Inferior parietal cortex (tissue), 1 donor: ENCODE measurements at regions not wholly inside any gene's neighbourhood (a gene's known extent, or its start where the extent isn't known, plus 50 kb on each side); places are given as distances from the start of the nearest gene placed in this dataset.
"Not testable (repeated sequence)": the region's sequence is repeated elsewhere in the genome, so short reads cannot be mapped to it uniquely, and the experiment has no call there.

Experiments used
- DNase-seq: peaks from one replicate; pipeline ENCODE4 v3.0.0-alpha.2; 2016; ENCODE audit errors: extremely low spot score

DNA sequence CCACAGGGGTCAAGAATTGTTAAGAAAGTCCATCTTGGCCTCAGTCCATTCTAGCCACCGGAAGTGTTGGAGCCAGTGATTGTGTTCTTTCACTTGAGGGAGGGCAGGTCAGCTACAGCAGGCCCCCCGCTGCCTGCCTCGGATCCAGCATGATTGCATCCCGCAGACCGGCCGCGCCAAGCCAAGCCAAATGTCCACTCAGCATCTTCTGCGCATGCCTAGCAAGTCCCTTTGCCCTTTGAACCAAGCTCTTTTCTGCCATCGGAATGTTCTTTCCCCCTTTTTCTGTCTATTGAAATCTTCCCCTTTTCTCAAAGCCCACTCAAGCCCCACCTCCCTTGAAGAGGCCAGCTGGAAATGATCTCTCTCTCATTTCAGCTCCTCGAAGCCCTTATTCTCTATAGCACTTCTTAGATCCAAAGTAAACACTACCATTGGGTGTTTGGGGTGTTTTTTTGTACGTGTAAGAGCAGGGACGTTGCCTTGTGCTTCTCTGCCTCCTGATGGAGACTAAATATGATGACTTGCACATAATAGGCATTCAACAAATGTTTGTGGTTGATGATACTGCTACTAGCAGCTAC is 147.8 kb upstream of the BCOR start:
- DNase-seq: no peak

GRCh38 chrX:40244980-40245379 is 147.2 kb upstream of the BCOR start:
- no peak for DNase-seq

DNA sequence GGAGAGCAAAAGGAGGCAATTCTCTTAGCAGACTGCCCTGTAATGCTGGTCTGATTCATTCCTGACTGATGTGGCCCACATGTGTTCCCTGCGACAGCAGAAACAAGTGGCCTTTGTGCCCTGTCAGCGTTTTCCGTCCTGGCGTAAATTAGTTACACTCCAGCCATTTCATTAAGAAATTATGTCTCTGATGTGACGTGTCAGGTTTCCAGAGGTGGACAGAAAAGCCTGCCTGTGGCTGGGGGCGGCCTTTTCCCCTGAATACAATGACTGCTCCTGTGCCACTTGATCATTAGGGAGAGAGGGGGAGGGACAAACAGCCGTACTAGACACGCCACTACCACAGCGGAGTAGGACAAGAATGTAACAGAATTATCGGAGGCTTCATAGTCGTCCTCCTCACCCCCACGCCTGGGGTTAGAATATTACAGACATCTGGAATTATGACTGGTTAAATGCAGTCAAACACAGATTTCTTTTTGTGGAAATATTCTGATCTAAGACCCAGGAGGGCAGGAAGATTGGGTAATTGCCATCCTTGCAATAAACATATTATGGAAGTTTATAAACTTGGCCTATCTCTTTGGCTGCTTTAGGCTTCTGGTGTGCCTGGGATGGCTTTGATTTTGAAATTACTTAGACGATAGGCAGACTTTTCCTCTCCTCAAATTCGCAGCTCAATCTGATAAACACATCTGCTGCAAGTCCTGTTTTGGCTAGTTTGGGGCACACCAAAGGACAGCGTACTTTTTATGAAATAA is 146.2 kb upstream of the BCOR start:
- DNase-seq: no peak

DNA sequence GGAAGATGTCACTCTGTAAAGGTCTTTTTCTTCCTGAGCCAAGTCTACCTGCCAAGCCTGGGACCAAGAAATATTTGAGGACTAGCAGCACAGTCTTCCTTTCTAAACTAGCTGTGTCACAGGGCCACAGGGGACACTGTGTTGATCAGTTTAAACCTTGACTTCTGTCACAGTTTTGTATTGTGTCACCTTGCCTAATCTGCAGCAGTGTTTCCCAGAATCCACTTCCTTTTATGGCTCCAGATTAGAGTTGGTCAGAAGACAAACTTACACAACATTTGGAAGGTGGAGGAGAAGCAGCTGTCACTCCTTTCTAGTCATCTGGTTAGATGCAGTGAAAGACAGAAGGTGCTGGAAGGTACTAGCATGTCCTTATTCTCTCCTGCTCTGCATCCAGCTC is 143.1 kb upstream of the BCOR start:
- DNase-seq: no peak

DNA sequence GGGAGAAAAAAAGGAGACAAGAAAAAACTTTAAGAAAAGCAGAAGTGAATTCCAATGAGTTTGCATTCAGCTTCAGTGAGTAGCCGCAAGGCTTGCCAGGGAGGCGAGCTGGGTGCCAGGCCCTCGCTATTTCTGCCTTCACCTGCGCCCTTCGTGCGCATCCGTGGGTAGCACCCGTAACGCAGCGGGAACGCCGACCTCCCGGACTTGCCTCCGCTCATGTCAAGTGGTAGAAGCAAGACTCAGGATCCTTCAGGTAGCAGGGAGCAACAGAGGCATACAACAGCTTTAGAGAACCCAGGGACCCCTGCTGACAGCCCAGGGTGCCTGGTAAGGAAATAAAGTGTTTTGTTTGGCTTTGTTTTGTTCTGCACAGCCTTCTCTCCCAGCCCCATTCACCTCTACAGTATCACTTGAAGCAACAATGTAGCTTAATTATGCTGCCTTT is 140.0 kb upstream of the BCOR start:
- no peak for DNase-seq

GRCh38 chrX:40230646-40231045 is 132.9 kb upstream of the BCOR start:
- no peak for DNase-seq

GRCh38 chrX:40227125-40227524 is 129.4 kb upstream of the BCOR start:
- DNase-seq: no peak

- DNase-seq: no peak
These were observed 126.9 kb upstream of the BCOR start for GRCh38 chrX:40224658-40225057.

DNA sequence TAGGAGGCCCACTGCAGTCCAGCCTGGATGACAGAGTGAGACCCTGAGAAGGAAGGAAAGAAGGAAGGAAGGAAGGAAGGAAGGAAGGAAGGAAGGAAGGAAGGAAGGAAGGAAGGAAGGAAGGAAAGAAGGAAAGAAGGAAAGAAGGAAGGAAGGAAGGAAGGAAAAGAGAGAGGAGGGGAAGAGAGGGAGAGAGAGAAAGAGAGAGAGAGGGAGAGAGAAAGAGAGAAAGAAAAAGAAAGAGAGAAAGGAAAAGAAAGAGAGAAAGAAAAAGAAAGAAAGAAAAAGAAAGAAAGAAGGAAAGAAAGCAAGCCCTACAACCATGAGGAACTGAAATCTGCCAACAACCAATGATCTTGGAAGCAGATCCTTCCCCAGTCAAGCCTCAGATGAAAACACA is 124.9 kb upstream of the BCOR start:
- not testable (repeated sequence) for DNase-seq

GRCh38 chrX:40213092-40213491 is 115.3 kb upstream of the BCOR start:
- no peak for DNase-seq

- no peak for DNase-seq
These were observed 112.3 kb upstream of the BCOR start for GRCh38 chrX:40209951-40210617.

DNA sequence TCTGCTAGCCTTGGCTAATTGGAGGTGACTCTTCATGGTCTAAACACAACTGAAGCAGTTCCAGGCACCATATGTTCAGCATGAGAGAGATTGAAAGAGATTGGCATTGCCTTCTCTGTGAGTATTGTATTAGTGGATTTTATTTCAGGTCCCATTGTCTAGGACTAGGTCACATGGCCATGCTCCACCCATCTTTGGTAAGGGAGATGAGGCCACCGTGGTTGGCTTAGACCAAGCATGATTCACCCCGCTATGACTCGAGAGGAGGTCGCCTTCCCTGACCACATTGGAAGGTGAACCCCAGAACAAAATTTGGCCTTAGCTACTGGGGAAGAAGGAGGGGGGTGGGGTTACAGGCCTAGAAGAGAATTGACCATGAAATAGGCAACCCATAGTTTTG is 109.9 kb upstream of the BCOR start:
- no peak for DNase-seq

DNA sequence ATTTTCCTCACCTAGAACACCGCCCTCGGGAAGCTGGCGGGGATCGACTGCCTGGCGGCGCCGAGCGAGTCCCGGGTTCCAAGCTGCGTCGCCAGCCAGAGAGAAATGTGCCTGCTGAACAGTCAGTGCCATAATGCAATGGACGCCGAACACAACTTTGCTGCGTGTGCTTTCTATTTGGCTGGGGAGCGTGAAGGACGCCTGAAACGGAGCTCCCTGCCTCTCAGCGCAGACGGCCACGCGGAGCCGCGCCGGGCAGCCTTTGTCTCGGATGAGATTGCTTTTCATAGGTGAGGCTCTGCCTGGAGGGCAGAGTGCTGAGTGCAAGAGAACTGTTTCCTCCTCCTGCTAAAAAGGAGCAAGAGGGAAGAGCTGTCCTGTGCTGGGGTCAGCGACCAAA is 107.7 kb upstream of the BCOR start:
- no peak for DNase-seq

DNA sequence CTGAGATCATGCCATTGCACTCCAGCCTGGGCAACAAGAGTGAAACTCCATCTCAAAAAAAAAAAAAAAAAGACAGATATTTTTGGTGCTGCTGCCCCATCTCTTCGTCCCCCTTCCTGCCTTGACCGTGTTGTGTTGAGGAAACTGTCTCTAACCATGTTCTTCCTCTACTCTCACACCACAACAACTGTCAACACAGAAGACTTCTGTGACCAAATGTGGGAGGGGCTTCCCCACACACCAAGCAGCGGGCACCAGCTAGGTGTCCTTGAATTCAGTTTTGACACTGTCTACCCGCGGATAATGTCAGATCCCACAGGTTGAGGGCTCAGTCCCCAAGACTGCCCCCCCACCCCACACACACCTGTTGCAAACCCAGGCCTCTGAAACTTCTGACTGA is 104.7 kb upstream of the BCOR start:
- DNase-seq: no peak

DNA sequence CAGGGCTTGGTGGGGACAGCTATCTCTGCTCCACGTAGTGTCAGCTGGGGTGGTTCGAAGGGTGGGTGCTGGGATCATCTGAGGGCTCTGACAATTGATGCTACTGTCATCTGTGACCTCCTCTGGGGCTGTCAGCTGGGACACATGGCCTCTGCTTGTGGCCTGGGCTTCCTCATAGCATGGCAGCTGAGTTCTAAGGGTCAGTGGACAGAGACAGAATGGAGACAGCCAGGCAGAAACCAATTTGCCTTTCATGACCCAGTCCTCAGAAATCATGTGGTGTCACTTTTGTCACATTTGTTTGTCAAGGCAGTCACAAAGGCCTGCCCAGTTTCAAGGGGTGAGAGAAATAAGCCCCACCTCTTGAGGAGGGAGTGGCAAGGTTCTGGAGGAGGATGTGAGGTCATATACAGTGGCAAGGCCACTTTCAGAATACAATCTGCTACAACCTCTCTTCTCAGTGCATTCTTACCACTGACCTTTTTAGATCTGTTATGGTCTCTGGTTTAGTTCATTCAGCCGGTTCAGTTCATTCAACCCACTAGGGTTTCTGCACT is 103.6 kb upstream of the BCOR start:
- no peak for DNase-seq

- DNase-seq: no peak
These were observed 101.9 kb upstream of the BCOR start for GRCh38 chrX:40199704-40200103.

GRCh38 chrX:40197071-40197470 is 99.3 kb upstream of the BCOR start:
- DNase-seq: no peak

- DNase-seq: no peak
These were observed 97.6 kb upstream of the BCOR start for GRCh38 chrX:40195368-40195767.

- DNase-seq: no peak
These were observed 94.4 kb upstream of the BCOR start for GRCh38 chrX:40192196-40192595.

DNA sequence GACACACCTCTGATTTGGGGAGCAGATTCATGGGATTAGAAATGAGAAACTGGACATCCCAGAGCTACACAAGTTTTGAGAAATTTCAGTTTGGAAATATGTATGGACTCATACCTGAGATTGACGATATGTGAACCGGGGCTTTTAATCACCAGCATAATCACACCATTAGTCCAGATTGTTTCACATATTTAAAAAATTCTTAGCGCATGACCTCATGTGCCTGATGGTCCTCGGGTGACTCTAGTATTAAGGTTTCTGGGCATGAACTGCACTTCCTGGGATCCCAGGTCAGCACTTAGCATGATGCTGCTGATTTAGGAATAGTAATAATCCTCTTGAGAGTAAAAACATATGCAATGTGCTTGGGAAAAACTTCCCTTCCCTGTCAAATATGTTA is 91.9 kb upstream of the BCOR start:
- DNase-seq: no peak

DNA sequence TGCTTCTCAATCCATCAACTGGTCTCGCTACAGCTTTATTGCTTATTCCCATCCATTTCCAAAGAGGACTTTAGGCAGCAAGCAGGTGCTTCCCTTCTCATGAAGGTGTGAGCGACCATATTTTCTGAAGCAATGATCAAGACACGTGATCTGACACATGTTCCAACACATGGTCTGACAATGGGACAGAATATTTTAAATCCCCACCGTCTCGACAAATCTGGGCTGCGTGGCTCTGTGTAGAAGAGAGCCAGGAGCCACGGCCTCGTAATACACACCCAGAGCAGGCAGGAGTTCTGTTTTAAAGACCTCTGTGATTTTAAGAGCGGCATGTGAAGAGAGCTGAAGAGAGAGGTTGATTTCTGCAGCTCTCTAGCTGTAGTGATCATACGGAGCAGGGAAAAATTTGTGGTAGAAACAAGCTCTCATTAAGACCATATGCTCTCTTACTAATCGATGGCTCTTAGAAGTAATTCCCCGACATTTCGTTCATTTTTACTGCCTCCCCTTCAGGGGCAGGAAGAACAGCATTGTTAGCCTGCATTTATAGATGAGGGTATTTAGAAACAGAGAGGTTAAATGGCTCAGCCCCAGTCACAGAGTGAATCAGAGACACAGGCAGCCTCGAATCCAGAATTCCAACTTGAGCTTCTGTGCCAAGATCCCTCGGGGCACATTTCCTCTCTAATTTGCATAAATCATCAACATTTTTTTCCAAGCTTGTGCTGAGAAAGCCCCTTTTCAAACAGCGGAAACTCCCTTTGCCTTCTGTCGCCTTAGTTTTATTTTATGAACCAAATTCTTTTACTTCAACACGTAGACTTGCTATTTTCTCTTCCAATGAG is 91.0 kb upstream of the BCOR start:
- DNase-seq: no peak

GRCh38 chrX:40184968-40185367 is 87.2 kb upstream of the BCOR start:
- DNase-seq: no peak
